ENCODE measurements at regions not wholly inside any gene's neighbourhood (a gene's known extent, or its start where the extent isn't known, plus 50 kb on each side); places are given as distances from the start of the nearest gene placed in this dataset.

GRCh38 chr4:24664956-24665355 lies 80.6 kb upstream of the DHX15 start:
- no peak overlapping the region for H3K4me2 ChIP-seq (ENCODE audit: insufficient read depth, insufficient read length, low read length)
- DNase-seq = no peak
- H3K56ac ChIP-seq (ENCODE audit: insufficient read length, low read depth, low read length) = no peak overlapping the region
- H2AFZ ChIP-seq (ENCODE audit: low read length) = no peak overlapping the region
- no peak overlapping the region for H4K5ac ChIP-seq (ENCODE audit: insufficient read length, low read depth, low read length)
- no peaks in the 10 kb centered on the region for H3K79me2 ChIP-seq (ENCODE audit: insufficient read depth, low read length)
- H4K91ac ChIP-seq (ENCODE audit: insufficient read length, low read depth, low read length) = no peak overlapping the region
- Mint-ChIP-seq H3K9me3 (no peaks in the 10 kb centered on the region), H3K4me3 (no peak overlapping the region), H3K4me1 (peaks cover 42 to 45% of the 10 kb centered on the region in 2 experiments), H3K27me3 (ENCODE audit: low read depth) (no peaks in the 10 kb centered on the region; the same call in none of the 2 replicates), H3K36me3 (ENCODE audit: insufficient read depth in 1 of 3, low read depth in 3 of 3) (peaks cover 0 to 23% (median 13%) of the 10 kb centered on the region in 3 experiments; a peak in 6 of 7 replicates), H3K27ac (no peak overlapping the region)
- no peaks in the 10 kb centered on the region; the same call in 1 of the 2 replicates for H3K27me3 ChIP-seq (ENCODE audit: insufficient read depth, low read length)
- no peaks in the 10 kb centered on the region for H3K9me3 ChIP-seq (ENCODE audit: control insufficient read depth, low read depth, low read length)
- H3K23ac ChIP-seq (ENCODE audit: insufficient read length, low read depth, low read length) = no peak overlapping the region
- H2BK5ac ChIP-seq (ENCODE audit: insufficient read length, low read length) = no peak overlapping the region
- no peak overlapping the region for H3K27ac ChIP-seq (ENCODE audit: insufficient read length, low read depth, low read length)
- no peak overlapping the region for H2AK5ac ChIP-seq (ENCODE audit: insufficient read length, low read length)
- H2BK12ac ChIP-seq (ENCODE audit: insufficient read length, low read depth, low read length) = no peak overlapping the region
- no peaks in the 10 kb centered on the region for H4K20me1 ChIP-seq (ENCODE audit: control insufficient read depth, insufficient read depth, insufficient read length)
- no peak overlapping the region for H2BK120ac ChIP-seq (ENCODE audit: low read depth, low read length, poor library complexity, severe bottlenecking)
- no peak overlapping the region for H3T11ph ChIP-seq (ENCODE audit: low read length)
- no peak overlapping the region for H3K14ac ChIP-seq (ENCODE audit: insufficient read depth, low read length)
- no peaks in the 10 kb centered on the region for H3K79me1 ChIP-seq (ENCODE audit: insufficient read depth, low read depth, low read length, poor library complexity, severe bottlenecking)
- H2BK20ac ChIP-seq (ENCODE audit: low read depth, low read length, poor library complexity, severe bottlenecking) = no peak overlapping the region
- WGBS (ENCODE audit: extremely low coverage, insufficient read length, low lambda C conversion rate) = no CpG with 5 or more reads among the region's 2 CpGs
- H3K18ac ChIP-seq (ENCODE audit: insufficient read length, low read depth, low read length) = no peak overlapping the region
- no peak overlapping the region for H3K4ac ChIP-seq (ENCODE audit: low read depth, low read length)
- no peak overlapping the region for H2BK15ac ChIP-seq (ENCODE audit: low read depth, low read length)
- no peak for TF ChIP-seq CTCF (conservative IDR thresholded peaks at IDR 0.05)
- H3K23me2 ChIP-seq (ENCODE audit: insufficient read length, low read depth, low read length, poor library complexity, severe bottlenecking) = no peaks in the 10 kb centered on the region
- H3K4me1 ChIP-seq (ENCODE audit: insufficient read depth, low read length) = peaks cover 15% of the 10 kb centered on the region
- H3K9ac ChIP-seq (ENCODE audit: extremely low read depth, insufficient read length, low read length) = no peak overlapping the region
- no peak overlapping the region for H4K8ac ChIP-seq (replicated peaks; ENCODE audit: insufficient read length, low read depth, low read length)

Measured in H9 (cell line).